ENCODE measurements at regions not wholly inside any gene's neighbourhood (a gene's known extent, or its start where the extent isn't known, plus 50 kb on each side); places are given as distances from the start of the nearest gene placed in this dataset.

DNA sequence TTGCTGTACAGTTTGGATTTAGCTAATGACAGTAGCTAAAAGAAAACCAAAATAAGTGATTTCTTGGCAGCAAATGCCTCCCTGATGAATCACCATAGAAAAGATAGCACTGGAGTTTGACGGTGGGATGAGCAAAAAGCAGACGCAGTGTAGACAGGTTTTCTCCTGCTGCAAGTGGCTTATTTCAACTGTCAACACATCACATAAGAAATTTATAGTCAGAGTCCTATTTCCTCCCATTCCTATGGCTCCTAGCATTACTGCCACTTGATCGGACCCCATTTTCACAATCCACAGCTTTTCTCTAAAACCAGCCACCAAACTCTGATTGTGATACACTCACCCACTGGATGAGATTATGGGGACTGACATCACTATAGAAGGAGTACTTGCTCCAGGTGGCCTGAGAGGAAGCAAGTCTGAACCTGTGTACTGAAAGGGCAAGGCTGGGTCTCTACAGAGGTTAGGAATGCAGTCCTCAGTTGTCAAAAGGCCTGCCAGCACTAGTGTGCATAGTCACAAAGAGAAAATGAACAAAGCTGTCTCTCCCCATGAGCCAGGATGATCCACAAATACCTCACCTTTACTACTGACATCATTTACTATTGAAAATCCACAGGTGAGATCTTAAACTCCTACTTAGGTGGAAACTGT lies 359.8 kb downstream of the LTN1 start:
- DNase-seq = no peak
- Mint-ChIP-seq H3K27me3 (ENCODE audit: insufficient read depth) (no peaks in the 10 kb centered on the region), H3K9me3 (no peaks in the 10 kb centered on the region), H3K4me1 (no peaks in the 10 kb centered on the region), H3K36me3 (ENCODE audit: low read depth) (no peaks in the 10 kb centered on the region), H3K27ac (no peak overlapping the region), H3K4me3 (no peak overlapping the region)
- Histone ChIP-seq H3K4me1 (ENCODE audit: control insufficient read depth, insufficient read depth, low read length) (no peaks in the 10 kb centered on the region), H3K9ac (ENCODE audit: extremely low read depth, low read length, poor library complexity, severe bottlenecking) (no peak overlapping the region), H3K36me3 (ENCODE audit: control insufficient read depth, insufficient read depth, low read length) (no peaks in the 10 kb centered on the region), H3K9me3 (ENCODE audit: control insufficient read depth, low read length) (no peaks in the 10 kb centered on the region), H3K27ac (ENCODE audit: low read depth, low read length) (no peak overlapping the region), H3K4me3 (ENCODE audit: low read length) (no peak overlapping the region), H3K27me3 (ENCODE audit: control insufficient read depth, insufficient read depth, low read length, poor library complexity, severe bottlenecking) (no peaks in the 10 kb centered on the region)
- TF ChIP-seq, protein P1, sequence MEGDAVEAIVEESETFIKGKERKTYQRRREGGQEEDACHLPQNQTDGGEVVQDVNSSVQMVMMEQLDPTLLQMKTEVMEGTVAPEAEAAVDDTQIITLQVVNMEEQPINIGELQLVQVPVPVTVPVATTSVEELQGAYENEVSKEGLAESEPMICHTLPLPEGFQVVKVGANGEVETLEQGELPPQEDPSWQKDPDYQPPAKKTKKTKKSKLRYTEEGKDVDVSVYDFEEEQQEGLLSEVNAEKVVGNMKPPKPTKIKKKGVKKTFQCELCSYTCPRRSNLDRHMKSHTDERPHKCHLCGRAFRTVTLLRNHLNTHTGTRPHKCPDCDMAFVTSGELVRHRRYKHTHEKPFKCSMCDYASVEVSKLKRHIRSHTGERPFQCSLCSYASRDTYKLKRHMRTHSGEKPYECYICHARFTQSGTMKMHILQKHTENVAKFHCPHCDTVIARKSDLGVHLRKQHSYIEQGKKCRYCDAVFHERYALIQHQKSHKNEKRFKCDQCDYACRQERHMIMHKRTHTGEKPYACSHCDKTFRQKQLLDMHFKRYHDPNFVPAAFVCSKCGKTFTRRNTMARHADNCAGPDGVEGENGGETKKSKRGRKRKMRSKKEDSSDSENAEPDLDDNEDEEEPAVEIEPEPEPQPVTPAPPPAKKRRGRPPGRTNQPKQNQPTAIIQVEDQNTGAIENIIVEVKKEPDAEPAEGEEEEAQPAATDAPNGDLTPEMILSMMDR (conservative IDR thresholded peaks at IDR 0.05) = no peak
- WGBS, 2 experiments (ENCODE audit: insufficient coverage in 1 of 2, insufficient read length in 1 of 2) = 92 to 100% methylated on average over 3 of the region's 3 CpGs

DNA sequence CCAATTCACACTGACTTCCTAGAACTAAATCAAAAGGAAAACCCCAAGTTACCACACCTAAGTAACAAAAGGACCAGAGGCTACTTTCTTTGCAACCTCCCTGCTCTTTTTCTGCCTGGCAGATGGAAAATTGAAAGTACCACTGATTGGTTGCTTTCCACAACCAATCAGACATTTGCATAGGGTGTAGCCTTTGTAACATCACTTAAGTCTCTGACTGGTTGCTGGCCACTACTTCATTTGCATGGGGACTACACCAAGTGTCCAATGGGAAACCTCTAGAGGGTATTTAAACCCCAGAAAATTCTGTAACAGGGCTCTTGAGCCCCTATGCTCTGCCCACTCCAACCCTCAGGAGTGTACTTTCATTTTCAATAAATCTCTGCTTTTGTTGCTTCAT lies 365.0 kb downstream of the LTN1 start:
- Histone ChIP-seq H3K9ac (ENCODE audit: extremely low read depth, low read length, poor library complexity, severe bottlenecking) (no peak overlapping the region), H3K27ac (ENCODE audit: low read depth, low read length) (no peak overlapping the region), H3K9me3 (ENCODE audit: control insufficient read depth, low read length) (no peaks in the 10 kb centered on the region), H3K36me3 (ENCODE audit: control insufficient read depth, insufficient read depth, low read length) (no peaks in the 10 kb centered on the region), H3K4me1 (ENCODE audit: control insufficient read depth, insufficient read depth, low read length) (no peaks in the 10 kb centered on the region), H3K4me3 (ENCODE audit: low read length) (no peak overlapping the region), H3K27me3 (ENCODE audit: control insufficient read depth, insufficient read depth, low read length, poor library complexity, severe bottlenecking) (no peaks in the 10 kb centered on the region)
- Mint-ChIP-seq H3K4me3 (no peak overlapping the region), H3K27ac (no peak overlapping the region), H3K27me3 (ENCODE audit: insufficient read depth) (no peaks in the 10 kb centered on the region), H3K36me3 (ENCODE audit: low read depth) (no peaks in the 10 kb centered on the region), H3K4me1 (no peaks in the 10 kb centered on the region), H3K9me3 (peaks cover 11% of the 10 kb centered on the region)
- TF ChIP-seq, protein P1 (conservative IDR thresholded peaks at IDR 0.05) = no peak
- no peak for DNase-seq

DNA sequence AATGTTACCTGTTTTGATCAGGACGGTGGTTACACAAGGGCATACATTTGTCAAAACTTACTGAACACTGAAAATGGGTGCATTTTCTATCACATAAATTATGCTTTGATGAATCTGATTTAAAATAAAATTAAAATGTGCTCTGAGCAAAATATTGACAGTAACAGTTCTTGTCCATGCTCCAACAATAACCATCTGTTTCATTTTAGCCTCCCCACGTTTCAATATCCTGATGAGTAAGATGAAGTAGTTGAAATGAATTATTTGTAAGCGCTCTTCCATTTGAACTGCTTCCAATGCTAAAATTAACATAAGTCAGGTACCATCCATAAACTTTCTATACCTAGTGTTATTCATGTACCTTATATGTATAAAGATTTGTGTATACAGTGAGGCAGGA lies 365.4 kb downstream of the LTN1 start:
- no peak overlapping the region for H3K27ac ChIP-seq (ENCODE audit: low read depth, low read length)
- Mint-ChIP-seq H3K36me3 (ENCODE audit: low read depth) (no peaks in the 10 kb centered on the region), H3K27ac (no peak overlapping the region), H3K27me3 (ENCODE audit: insufficient read depth) (no peaks in the 10 kb centered on the region), H3K9me3 (peaks cover 15% of the 10 kb centered on the region), H3K4me1 (no peaks in the 10 kb centered on the region), H3K4me3 (no peak overlapping the region)
- H3K9me3 ChIP-seq (ENCODE audit: control insufficient read depth, low read length) = no peaks in the 10 kb centered on the region
- TF ChIP-seq, protein P1 (conservative IDR thresholded peaks at IDR 0.05) = no peak
- H3K36me3 ChIP-seq (ENCODE audit: control insufficient read depth, insufficient read depth, low read length) = no peaks in the 10 kb centered on the region
- no peak for DNase-seq
- H3K4me1 ChIP-seq (ENCODE audit: control insufficient read depth, insufficient read depth, low read length) = no peaks in the 10 kb centered on the region
- 95 to 100% methylated on average over 1 to 2 of the region's 3 CpGs for WGBS, 2 experiments (ENCODE audit: insufficient coverage in 1 of 2, insufficient read length in 1 of 2)
- H3K4me3 ChIP-seq (ENCODE audit: low read length) = no peak overlapping the region
- H3K9ac ChIP-seq (ENCODE audit: extremely low read depth, low read length, poor library complexity, severe bottlenecking) = no peak overlapping the region
- H3K27me3 ChIP-seq (ENCODE audit: control insufficient read depth, insufficient read depth, low read length, poor library complexity, severe bottlenecking) = no peaks in the 10 kb centered on the region

Measured in endodermal cell (in vitro differentiated cells).